MM.1S (cell line): ENCODE measurements at regions not wholly inside any gene's neighbourhood (a gene's known extent, or its start where the extent isn't known, plus 50 kb on each side); places are given as distances from the start of the nearest gene placed in this dataset.

ENCODE experiments used
- DNase-seq: peaks from one replicate; pipeline ENCODE4 v3.0.0-alpha.2; 2015
- H2AFZ ChIP-seq: fragments of 300-600 bp; sonication (generic); 2 replicates; pipeline ENCODE4 v1.6.0; 2016; ENCODE audit warnings: antibody characterized with exemption, low read length
- H3F3A ChIP-seq: fragments of 300-600 bp; sonication (generic); 2 replicates; pipeline ENCODE4 v1.6.1; 2016; ENCODE audit warnings: mild to moderate bottlenecking, antibody characterized with exemption, low read length, moderate library complexity, mixed read lengths; ENCODE audit not compliant: insufficient read depth
- H3K27ac ChIP-seq: fragments of 300-600 bp; sonication (generic); 2 replicates; pipeline ENCODE4 v1.5.1; 2016; ENCODE audit warnings: mild to moderate bottlenecking, low read length
- H3K27me3 ChIP-seq: fragments of 300-600 bp; sonication (generic); replicated peaks from 2 replicates; pipeline ENCODE4 v1.6.0; 2016; ENCODE audit warnings: low read length; ENCODE audit not compliant: insufficient read depth
- H3K36me3 ChIP-seq: fragments of 300-600 bp; sonication (generic); replicated peaks from 2 replicates; pipeline ENCODE4 v1.6.1; 2016; ENCODE audit warnings: mild to moderate bottlenecking, low read length, mixed read lengths; ENCODE audit not compliant: insufficient read depth
- H3K4me1 ChIP-seq: fragments of 300-600 bp; sonication (generic); 2 replicates; pipeline ENCODE4 v1.6.1; 2016; ENCODE audit warnings: low read length, mixed read lengths
- H3K4me2 ChIP-seq: fragments of 300-600 bp; sonication (generic); 2 replicates; pipeline ENCODE4 v1.6.0; 2016; ENCODE audit warnings: low read depth, low read length
- H3K4me3 ChIP-seq: fragments of 300-600 bp; sonication (generic); 2 replicates; pipeline ENCODE4 v1.5.1; 2016; ENCODE audit warnings: low read length, mixed read lengths
- H3K79me2 ChIP-seq: fragments of 300-600 bp; sonication (generic); 2 replicates; pipeline ENCODE4 v1.6.1; 2016; ENCODE audit warnings: mixed run types, low read length, mixed read lengths
- H3K9ac ChIP-seq: fragments of 300-600 bp; sonication (generic); 2 replicates; pipeline ENCODE4 v1.6.1; 2016; ENCODE audit warnings: low read length, mixed read lengths
- H3K9me2 ChIP-seq: fragments of 300-600 bp; sonication (generic); replicated peaks from 2 replicates; pipeline ENCODE4 v1.6.1; 2016; ENCODE audit warnings: mild to moderate bottlenecking, low read length, mixed read lengths; ENCODE audit not compliant: insufficient read depth
- H3K9me3 ChIP-seq: fragments of 300-600 bp; sonication (generic); replicated peaks from 2 replicates; pipeline ENCODE4 v1.6.1; 2016; ENCODE audit warnings: mild to moderate bottlenecking, low read length, mixed read lengths; ENCODE audit not compliant: insufficient read depth
- H4K20me1 ChIP-seq: fragments of 300-600 bp; sonication (generic); 2 replicates; pipeline ENCODE4 v1.6.1; 2016; ENCODE audit warnings: mild to moderate bottlenecking, low read length, moderate library complexity, mixed read lengths; ENCODE audit not compliant: insufficient read depth
- EZH2 ChIP-seq: fragments of 300-600 bp; sonication (generic); optimal IDR thresholded peaks from 2 replicates; pipeline ENCODE3; 2017; ENCODE audit warnings: low read depth, mild to moderate bottlenecking, antibody characterized with exemption, low read length, mixed read lengths
- EZH2phosphoT487 ChIP-seq: fragments of 300-600 bp; sonication (generic); IDR thresholded peaks from 2 replicates; pipeline ENCODE4 v1.6.1; 2018; ENCODE audit warnings: antibody characterized with exemption, low read length
- TF ChIP-seq, protein P1 (sequence below): fragments of 300-600 bp; sonication (generic); IDR thresholded peaks from 2 replicates; pipeline ENCODE4 v1.5.1; 2016; ENCODE audit warnings: antibody characterized with exemption, low read length, mixed read lengths

DNA sequence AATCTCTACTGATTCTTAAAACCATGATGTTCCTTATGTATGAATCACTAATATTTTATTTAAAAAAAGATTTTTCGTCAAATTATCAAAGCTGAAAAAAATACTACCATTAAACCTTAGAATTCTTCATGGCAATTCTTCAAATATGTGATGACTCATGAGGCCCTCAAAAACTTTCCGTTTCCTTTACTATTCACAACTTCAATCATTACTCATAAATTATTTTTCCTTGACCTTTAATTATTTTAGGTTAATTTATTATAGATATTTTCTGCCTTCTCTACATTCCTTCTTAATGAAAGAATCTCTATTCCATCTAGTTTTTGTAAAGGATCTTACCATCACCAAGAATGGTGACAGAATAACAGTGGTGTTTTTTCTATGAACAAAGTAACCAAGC lies 162.1 kb upstream of the SOX5 start:
- Histone ChIP-seq H3K9me2 (no peaks in the 10 kb centered on the region), H2AFZ (no peak overlapping the region), H3K4me3 (no peak overlapping the region), H4K20me1 (no peaks in the 10 kb centered on the region), H3K79me2 (no peaks in the 10 kb centered on the region), H3K36me3 (no peaks in the 10 kb centered on the region), H3K27ac (no peak overlapping the region), H3K4me1 (peaks cover 20% of the 10 kb centered on the region), H3K27me3 (no peaks in the 10 kb centered on the region), H3K9me3 (no peaks in the 10 kb centered on the region), H3K4me2 (no peak overlapping the region), H3K9ac (no peak overlapping the region), H3F3A (peaks cover 6% of the 10 kb centered on the region; the same call in 1 of the 2 replicates)
- no peak for DNase-seq
- no peak for TF ChIP-seq EZH2phosphoT487
- TF ChIP-seq EZH2 = no peak
- TF ChIP-seq, protein P1, sequence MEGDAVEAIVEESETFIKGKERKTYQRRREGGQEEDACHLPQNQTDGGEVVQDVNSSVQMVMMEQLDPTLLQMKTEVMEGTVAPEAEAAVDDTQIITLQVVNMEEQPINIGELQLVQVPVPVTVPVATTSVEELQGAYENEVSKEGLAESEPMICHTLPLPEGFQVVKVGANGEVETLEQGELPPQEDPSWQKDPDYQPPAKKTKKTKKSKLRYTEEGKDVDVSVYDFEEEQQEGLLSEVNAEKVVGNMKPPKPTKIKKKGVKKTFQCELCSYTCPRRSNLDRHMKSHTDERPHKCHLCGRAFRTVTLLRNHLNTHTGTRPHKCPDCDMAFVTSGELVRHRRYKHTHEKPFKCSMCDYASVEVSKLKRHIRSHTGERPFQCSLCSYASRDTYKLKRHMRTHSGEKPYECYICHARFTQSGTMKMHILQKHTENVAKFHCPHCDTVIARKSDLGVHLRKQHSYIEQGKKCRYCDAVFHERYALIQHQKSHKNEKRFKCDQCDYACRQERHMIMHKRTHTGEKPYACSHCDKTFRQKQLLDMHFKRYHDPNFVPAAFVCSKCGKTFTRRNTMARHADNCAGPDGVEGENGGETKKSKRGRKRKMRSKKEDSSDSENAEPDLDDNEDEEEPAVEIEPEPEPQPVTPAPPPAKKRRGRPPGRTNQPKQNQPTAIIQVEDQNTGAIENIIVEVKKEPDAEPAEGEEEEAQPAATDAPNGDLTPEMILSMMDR = no peak

DNA sequence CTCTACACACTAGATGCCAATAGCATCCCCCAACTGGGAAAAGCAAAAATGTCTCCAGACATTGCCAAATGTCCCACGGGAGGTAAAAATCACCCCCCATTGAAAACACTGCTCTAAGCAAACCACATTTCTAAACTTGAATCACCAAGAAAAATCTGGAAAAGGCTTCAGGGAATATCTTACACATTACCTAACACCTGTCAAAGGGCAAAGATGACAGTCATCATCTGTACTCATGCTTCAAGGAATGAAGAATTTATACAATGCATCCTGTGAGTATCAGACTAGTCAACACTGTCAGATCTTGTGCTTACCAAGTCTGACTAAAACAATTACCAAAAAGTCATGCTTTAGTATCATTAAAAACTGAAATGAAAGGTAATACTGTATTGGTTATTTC lies 161.6 kb upstream of the SOX5 start:
- no peak for DNase-seq
- no peaks in the 10 kb centered on the region for H3K9me2 ChIP-seq
- no peaks in the 10 kb centered on the region for H4K20me1 ChIP-seq
- TF ChIP-seq EZH2phosphoT487 (no peak), EZH2 (no peak)
- TF ChIP-seq, protein P1 = no peak
- no peak overlapping the region for H2AFZ ChIP-seq
- no peaks in the 10 kb centered on the region for H3K27me3 ChIP-seq
- H3K9me3 ChIP-seq = no peaks in the 10 kb centered on the region
- H3K4me2 ChIP-seq = no peak overlapping the region
- H3F3A ChIP-seq = peaks cover 6% of the 10 kb centered on the region; the same call in 1 of the 2 replicates
- H3K27ac ChIP-seq = no peak overlapping the region
- H3K79me2 ChIP-seq = no peaks in the 10 kb centered on the region
- no peak overlapping the region for H3K4me3 ChIP-seq
- no peak overlapping the region for H3K9ac ChIP-seq
- peaks cover 20% of the 10 kb centered on the region for H3K4me1 ChIP-seq
- no peaks in the 10 kb centered on the region for H3K36me3 ChIP-seq

DNA sequence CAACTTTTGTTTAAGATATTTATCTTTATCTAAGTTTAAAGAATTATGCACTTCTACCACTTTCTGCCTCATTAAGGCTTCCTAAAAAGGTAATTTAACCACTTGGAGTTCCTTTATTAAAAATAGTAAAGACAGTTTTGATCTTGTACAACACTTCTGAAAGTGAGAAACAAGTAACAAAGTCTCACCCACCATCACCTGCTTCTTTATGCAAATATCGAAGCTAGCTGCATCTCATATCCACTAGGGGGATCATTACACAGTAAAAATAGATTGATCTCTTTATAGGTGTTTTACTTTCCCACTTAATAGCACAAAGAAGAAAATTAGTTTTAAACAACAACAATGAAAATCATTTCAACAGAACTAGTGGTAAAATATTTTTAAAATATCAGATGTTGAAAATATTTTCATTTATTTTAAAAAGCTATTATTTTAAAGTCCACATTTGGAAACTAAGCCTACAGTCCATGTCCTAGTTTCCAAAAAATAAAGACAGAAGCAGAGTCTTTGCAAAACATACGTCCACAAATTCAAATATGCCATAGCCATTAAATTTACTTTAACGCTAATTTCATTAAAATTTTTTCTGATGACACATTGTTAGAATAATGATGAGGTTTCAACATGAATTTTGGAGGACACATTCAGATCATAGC lies 160.0 kb upstream of the SOX5 start:
- Histone ChIP-seq H2AFZ (peak overlapping the region; percentile 35; the same call in 1 of the 2 replicates), H3K79me2 (no peaks in the 10 kb centered on the region), H3K36me3 (no peaks in the 10 kb centered on the region), H3K4me2 (peak overlapping the region; percentile 48), H4K20me1 (no peaks in the 10 kb centered on the region), H3K27me3 (no peaks in the 10 kb centered on the region), H3K9me2 (no peaks in the 10 kb centered on the region), H3K4me3 (peak overlapping the region; percentile 7), H3K27ac (peak overlapping the region; percentile 60; the same call in 1 of the 2 replicates), H3K9me3 (no peaks in the 10 kb centered on the region), H3K9ac (no peak overlapping the region), H3F3A (peaks cover 6% of the 10 kb centered on the region; the same call in 1 of the 2 replicates), H3K4me1 (peaks cover 20% of the 10 kb centered on the region)
- TF ChIP-seq, protein P1 = peak; percentile 73
- TF ChIP-seq EZH2 (no peak), EZH2phosphoT487 (no peak)
- DNase-seq = peak; percentile 89
